Mesendoderm (in vitro differentiated cells): ENCODE measurements at regions not wholly inside any gene's neighbourhood (a gene's known extent, or its start where the extent isn't known, plus 50 kb on each side); places are given as distances from the start of the nearest gene placed in this dataset.

ENCODE experiments used
- DNase-seq: peaks from one replicate; pipeline ENCODE4 v3.0.0; 2013
- H2AK5ac ChIP-seq: 2 replicates; pipeline ENCODE4 v1.6.1; 2013; ENCODE audit warnings: low read length, inconsistent platforms
- H2BK120ac ChIP-seq: 2 replicates; pipeline ENCODE4 v1.6.1; 2013; ENCODE audit warnings: low read depth, mild to moderate bottlenecking, low read length, moderate library complexity, mixed read lengths
- H2BK15ac ChIP-seq: replicated peaks from 2 replicates; pipeline ENCODE4 v1.6.1; 2013; ENCODE audit warnings: low read depth, mild to moderate bottlenecking, moderate library complexity
- H2BK5ac ChIP-seq: 2 replicates; pipeline ENCODE4 v1.6.1; 2013; ENCODE audit warnings: low read length, inconsistent platforms
- H3K18ac ChIP-seq: 2 replicates; pipeline ENCODE4 v1.6.1; 2013; ENCODE audit warnings: mild to moderate bottlenecking, low read length, mixed read lengths
- H3K23ac ChIP-seq: one replicate; pipeline ENCODE4 v1.6.1; 2013; ENCODE audit warnings: low read length
- H3K27ac ChIP-seq: 2 replicates; pipeline ENCODE4 v1.5.1; 2013; ENCODE audit warnings: low read depth, mild to moderate bottlenecking, inconsistent platforms, low read length, moderate library complexity
- H3K27me3 ChIP-seq: 2 replicates; pipeline ENCODE4 v1.6.1; 2013; ENCODE audit warnings: low read length, control low read depth, mild to moderate bottlenecking, inconsistent platforms; ENCODE audit not compliant: insufficient read depth, poor library complexity
- H3K36me3 ChIP-seq: 2 replicates; pipeline ENCODE4 v1.6.1; 2013; ENCODE audit warnings: low read length, inconsistent platforms; ENCODE audit not compliant: control insufficient read depth, insufficient read depth
- H3K4ac ChIP-seq: one replicate; pipeline ENCODE4 v1.6.1; 2013; ENCODE audit warnings: low read depth, mild to moderate bottlenecking, low read length, moderate library complexity
- H3K4me1 ChIP-seq: 2 replicates; pipeline ENCODE4 v1.6.1; 2013; ENCODE audit warnings: low read depth, low read length, inconsistent platforms; ENCODE audit not compliant: control insufficient read depth
- H3K4me2 ChIP-seq: 2 replicates; pipeline ENCODE4 v1.6.1; 2013; ENCODE audit warnings: low read length
- H3K4me3 ChIP-seq: 2 replicates; pipeline ENCODE4 v1.5.1; 2013; ENCODE audit warnings: mild to moderate bottlenecking, low read length
- H3K56ac ChIP-seq: one replicate; pipeline ENCODE4 v1.6.1; 2013; ENCODE audit warnings: low read length
- H3K79me1 ChIP-seq: 2 replicates; pipeline ENCODE4 v1.6.1; 2013; ENCODE audit warnings: low read length, inconsistent platforms
- H3K79me2 ChIP-seq: 2 replicates; pipeline ENCODE4 v1.6.1; 2013; ENCODE audit warnings: mild to moderate bottlenecking, low read length; ENCODE audit not compliant: control insufficient read depth, insufficient read depth
- H3K9ac ChIP-seq: 2 replicates; pipeline ENCODE4 v1.6.1; 2013; ENCODE audit warnings: low read length, inconsistent platforms
- H4K5ac ChIP-seq: one replicate; pipeline ENCODE4 v1.6.1; 2013; ENCODE audit warnings: low read length
- H4K8ac ChIP-seq: one replicate; pipeline ENCODE4 v1.6.1; 2013; ENCODE audit warnings: low read depth, mild to moderate bottlenecking, control low read depth, low read length, moderate library complexity
- WGBS: extraction: QIAGEN DNeasy Blood & Tissue Kit; methylation state at CpG from one replicate; pipeline ENCODE4 v1.1.7; 2013; ENCODE audit warnings: low lambda C conversion rate, missing lambda C conversion rate; ENCODE audit not compliant: insufficient coverage; ENCODE audit errors: extremely low coverage; 5-methylcytosine and 5-hydroxymethylcytosine counted together

- Histone ChIP-seq H3K56ac (no peak overlapping the region), H3K4me3 (no peak overlapping the region), H3K4me1 (no peaks in the 10 kb centered on the region), H2AK5ac (no peak overlapping the region), H3K18ac (no peak overlapping the region), H3K4ac (no peak overlapping the region), H2BK15ac (no peak overlapping the region), H3K9ac (no peak overlapping the region), H3K36me3 (no peaks in the 10 kb centered on the region), H3K27ac (no peak overlapping the region), H3K4me2 (no peak overlapping the region), H2BK120ac (no peak overlapping the region), H3K79me1 (no peaks in the 10 kb centered on the region), H3K27me3 (no peaks in the 10 kb centered on the region), H4K5ac (no peak overlapping the region), H4K8ac (no peak overlapping the region), H3K23ac (no peak overlapping the region), H2BK5ac (no peak overlapping the region), H3K79me2 (no peaks in the 10 kb centered on the region)
- no CpG with 5 or more reads among the region's 7 CpGs for WGBS
- no peak for DNase-seq
These were observed 99.2 kb upstream of the CASZ1 start for GRCh38 chr1:10895621-10896020.

DNA sequence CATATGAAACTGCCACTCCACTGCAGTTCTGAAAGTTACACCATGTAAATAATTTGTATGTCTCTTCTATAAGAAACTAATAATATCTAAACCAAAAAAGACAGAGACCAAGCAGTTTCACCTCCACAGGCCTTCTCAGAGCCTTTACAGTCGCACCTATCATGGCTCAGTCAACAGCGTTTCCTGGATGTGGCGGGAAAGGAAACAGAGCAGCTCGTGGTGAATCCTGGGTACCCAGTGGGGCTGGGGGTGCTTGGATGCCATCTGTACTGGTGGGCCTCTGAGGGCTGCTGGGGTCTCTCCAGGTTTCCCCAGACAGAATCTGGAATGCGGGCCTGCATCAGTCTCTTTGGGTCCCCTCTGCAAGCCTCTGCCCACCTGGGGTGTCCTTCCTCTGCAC is 100.2 kb upstream of the CASZ1 start:
- Histone ChIP-seq H3K27ac (no peak overlapping the region), H3K79me1 (no peaks in the 10 kb centered on the region), H3K4me3 (no peak overlapping the region), H2AK5ac (no peak overlapping the region), H3K9ac (no peak overlapping the region), H3K79me2 (no peaks in the 10 kb centered on the region), H2BK5ac (no peak overlapping the region), H4K5ac (no peak overlapping the region), H3K4ac (no peak overlapping the region), H3K27me3 (no peaks in the 10 kb centered on the region), H2BK120ac (no peak overlapping the region), H3K18ac (no peak overlapping the region), H4K8ac (no peak overlapping the region), H3K56ac (no peak overlapping the region), H3K4me2 (no peak overlapping the region), H3K23ac (no peak overlapping the region), H3K4me1 (peaks cover 3% of the 10 kb centered on the region), H2BK15ac (no peak overlapping the region), H3K36me3 (no peaks in the 10 kb centered on the region)
- no peak for DNase-seq
- no CpG with 5 or more reads among the region's 5 CpGs for WGBS

GRCh38 chr1:10897321-10897980 is 101.0 kb upstream of the CASZ1 start:
- Histone ChIP-seq H3K18ac (no peak overlapping the region), H2AK5ac (no peak overlapping the region), H2BK5ac (no peak overlapping the region), H3K56ac (peak overlapping the region; percentile 38), H3K27ac (no peak overlapping the region), H3K4me1 (peaks cover 5% of the 10 kb centered on the region), H3K79me2 (no peaks in the 10 kb centered on the region), H2BK120ac (no peak overlapping the region), H3K4ac (no peak overlapping the region), H3K4me2 (no peak overlapping the region), H4K8ac (no peak overlapping the region), H2BK15ac (no peak overlapping the region), H3K4me3 (no peak overlapping the region), H3K9ac (no peak overlapping the region), H4K5ac (no peak overlapping the region), H3K79me1 (no peaks in the 10 kb centered on the region), H3K36me3 (no peaks in the 10 kb centered on the region), H3K27me3 (no peaks in the 10 kb centered on the region), H3K23ac (no peak overlapping the region)
- no peak for DNase-seq
- WGBS: no CpG with 5 or more reads among the region's 13 CpGs

GRCh38 chr1:10897981-10898728 is 101.7 kb upstream of the CASZ1 start:
- Histone ChIP-seq H3K4me2 (no peak overlapping the region), H3K4ac (no peak overlapping the region), H3K79me1 (no peaks in the 10 kb centered on the region), H3K27ac (no peak overlapping the region), H3K56ac (peak overlapping the region; percentile 38), H3K4me1 (peaks cover 5% of the 10 kb centered on the region), H3K18ac (no peak overlapping the region), H3K27me3 (no peaks in the 10 kb centered on the region), H3K23ac (no peak overlapping the region), H3K79me2 (no peaks in the 10 kb centered on the region), H3K4me3 (no peak overlapping the region), H4K8ac (no peak overlapping the region), H3K9ac (no peak overlapping the region), H3K36me3 (no peaks in the 10 kb centered on the region), H4K5ac (no peak overlapping the region), H2AK5ac (no peak overlapping the region), H2BK120ac (no peak overlapping the region), H2BK5ac (no peak overlapping the region), H2BK15ac (no peak overlapping the region)
- no peak for DNase-seq
- no CpG with 5 or more reads among the region's 17 CpGs for WGBS

DNA sequence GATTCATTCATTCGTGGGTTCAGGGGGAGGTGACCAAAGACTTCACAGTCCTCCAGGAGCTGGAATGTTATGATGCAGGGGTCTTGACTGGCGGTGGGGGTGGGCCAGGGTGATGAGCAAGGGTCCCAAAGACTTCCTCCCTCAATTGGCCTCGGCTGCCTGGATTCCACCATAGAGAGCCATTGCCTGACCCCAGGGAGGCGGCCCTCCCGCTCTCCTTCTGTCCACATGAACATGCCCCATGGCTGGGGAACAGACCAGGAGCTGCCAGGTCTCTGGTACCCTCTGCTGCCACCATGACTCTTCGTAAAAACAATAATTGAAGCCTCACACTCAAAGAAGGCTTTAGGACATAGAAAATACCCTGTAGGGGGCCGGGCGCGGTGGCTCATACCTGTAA is 102.5 kb upstream of the CASZ1 start:
- Histone ChIP-seq H2BK15ac (no peak overlapping the region), H3K4me1 (peaks cover 5% of the 10 kb centered on the region), H4K5ac (no peak overlapping the region), H4K8ac (no peak overlapping the region), H3K23ac (no peak overlapping the region), H3K79me1 (no peaks in the 10 kb centered on the region), H2BK5ac (no peak overlapping the region), H3K56ac (no peak overlapping the region), H3K4me2 (no peak overlapping the region), H3K27ac (no peak overlapping the region), H3K4ac (no peak overlapping the region), H2AK5ac (no peak overlapping the region), H3K27me3 (no peaks in the 10 kb centered on the region), H2BK120ac (no peak overlapping the region), H3K18ac (no peak overlapping the region), H3K79me2 (no peaks in the 10 kb centered on the region), H3K9ac (no peak overlapping the region), H3K4me3 (no peak overlapping the region), H3K36me3 (no peaks in the 10 kb centered on the region)
- DNase-seq: no peak
- WGBS: no CpG with 5 or more reads among the region's 9 CpGs
